ENCODE measurements at regions not wholly inside any gene's neighbourhood (a gene's known extent, or its start where the extent isn't known, plus 50 kb on each side); places are given as distances from the start of the nearest gene placed in this dataset.

DNA sequence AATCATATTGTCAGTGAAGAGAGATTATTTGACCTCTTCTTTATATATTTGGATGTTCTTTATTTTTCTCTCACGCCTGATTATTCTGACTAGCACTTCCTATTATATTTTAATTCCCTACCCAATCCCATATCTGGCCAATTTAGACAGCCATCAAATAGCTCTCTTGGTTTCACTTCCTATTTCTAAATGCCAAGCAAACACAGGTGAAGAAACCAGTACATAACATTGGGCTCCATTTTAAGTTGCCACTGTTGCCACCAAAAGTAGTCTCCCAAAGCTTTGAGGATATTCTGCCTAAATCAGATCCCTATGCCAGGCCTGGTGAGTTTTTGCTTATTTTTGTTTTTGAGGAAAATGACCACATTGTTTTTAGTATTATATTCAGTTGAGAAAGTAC, 547.0 kb downstream of the MBD2 start:
- H4K20me1 ChIP-seq (ENCODE audit: control insufficient read depth, extremely low read depth, insufficient read depth, low read length) = no peaks in the 10 kb centered on the region
- TF ChIP-seq EZH2 (IDR thresholded peaks at IDR 0.05; ENCODE audit: low read length, missing control alignments) = no peak
- TF ChIP-seq, protein P1, sequence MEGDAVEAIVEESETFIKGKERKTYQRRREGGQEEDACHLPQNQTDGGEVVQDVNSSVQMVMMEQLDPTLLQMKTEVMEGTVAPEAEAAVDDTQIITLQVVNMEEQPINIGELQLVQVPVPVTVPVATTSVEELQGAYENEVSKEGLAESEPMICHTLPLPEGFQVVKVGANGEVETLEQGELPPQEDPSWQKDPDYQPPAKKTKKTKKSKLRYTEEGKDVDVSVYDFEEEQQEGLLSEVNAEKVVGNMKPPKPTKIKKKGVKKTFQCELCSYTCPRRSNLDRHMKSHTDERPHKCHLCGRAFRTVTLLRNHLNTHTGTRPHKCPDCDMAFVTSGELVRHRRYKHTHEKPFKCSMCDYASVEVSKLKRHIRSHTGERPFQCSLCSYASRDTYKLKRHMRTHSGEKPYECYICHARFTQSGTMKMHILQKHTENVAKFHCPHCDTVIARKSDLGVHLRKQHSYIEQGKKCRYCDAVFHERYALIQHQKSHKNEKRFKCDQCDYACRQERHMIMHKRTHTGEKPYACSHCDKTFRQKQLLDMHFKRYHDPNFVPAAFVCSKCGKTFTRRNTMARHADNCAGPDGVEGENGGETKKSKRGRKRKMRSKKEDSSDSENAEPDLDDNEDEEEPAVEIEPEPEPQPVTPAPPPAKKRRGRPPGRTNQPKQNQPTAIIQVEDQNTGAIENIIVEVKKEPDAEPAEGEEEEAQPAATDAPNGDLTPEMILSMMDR (conservative IDR thresholded peaks at IDR 0.05 in 1 of 2, IDR thresholded peaks at IDR 0.05 in 1 of 2; ENCODE audit: low read depth in 1 of 2, low read length in 2 of 2) = no peak
- H3K27ac ChIP-seq (ENCODE audit: insufficient read depth, low read length) = no peak overlapping the region
- H3K9ac ChIP-seq (ENCODE audit: insufficient read depth, low read length) = no peak overlapping the region
- no peak for DNase-seq (ENCODE audit: low read depth in 2 of 2)
- H3K4me1 ChIP-seq (ENCODE audit: control insufficient read depth, extremely low read depth, insufficient read depth, low read length) = no peaks in the 10 kb centered on the region
- no peaks in the 10 kb centered on the region for H3K9me3 ChIP-seq (ENCODE audit: control insufficient read depth, insufficient read depth, low read depth, low read length)
- no peak overlapping the region for H3K4me2 ChIP-seq (ENCODE audit: extremely low read depth, insufficient read depth, low read length)
- no peak overlapping the region for H3K4me3 ChIP-seq (replicated peaks in 1 of 4; ENCODE audit: control extremely low read depth in 1 of 4, insufficient read depth in 1 of 4, low read depth in 3 of 4, low read length in 4 of 4)
- no peaks in the 10 kb centered on the region for H3K27me3 ChIP-seq (ENCODE audit: control insufficient read depth, insufficient read depth, low read length)
- no peak overlapping the region for H2AFZ ChIP-seq (ENCODE audit: low read length)
- H3K36me3 ChIP-seq (ENCODE audit: control insufficient read depth, insufficient read depth, low read length) = no peaks in the 10 kb centered on the region
- H3K79me2 ChIP-seq (ENCODE audit: control insufficient read depth, insufficient read depth, low read length) = no peaks in the 10 kb centered on the region

DNA sequence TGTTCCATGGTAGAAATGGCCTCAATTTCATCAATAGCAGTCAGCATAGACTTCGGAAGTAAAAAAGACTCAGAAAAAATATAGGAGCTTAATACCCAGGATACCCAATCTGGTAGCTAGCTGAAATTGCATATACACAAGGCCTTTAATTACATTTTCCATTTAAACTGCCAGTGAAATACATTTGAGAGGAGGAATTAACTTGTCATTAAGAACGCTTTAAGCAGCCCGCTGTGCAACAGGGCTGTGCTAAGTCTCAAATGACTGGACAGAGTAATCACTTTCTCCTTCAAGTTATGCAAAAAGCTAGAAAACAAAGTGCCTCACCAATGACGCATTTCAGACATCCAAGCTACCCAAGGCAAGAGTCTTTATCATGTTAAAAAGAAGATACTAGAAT, 558.8 kb downstream of the MBD2 start:
- Histone ChIP-seq H3K27me3 (ENCODE audit: control insufficient read depth, insufficient read depth, low read length) (no peaks in the 10 kb centered on the region), H3K9me3 (ENCODE audit: control insufficient read depth, insufficient read depth, low read depth, low read length) (no peaks in the 10 kb centered on the region), H3K4me2 (ENCODE audit: extremely low read depth, insufficient read depth, low read length) (no peak overlapping the region), H3K4me1 (ENCODE audit: control insufficient read depth, extremely low read depth, insufficient read depth, low read length) (no peaks in the 10 kb centered on the region), H3K27ac (ENCODE audit: insufficient read depth, low read length) (no peak overlapping the region), H4K20me1 (ENCODE audit: control insufficient read depth, extremely low read depth, insufficient read depth, low read length) (no peaks in the 10 kb centered on the region), H2AFZ (ENCODE audit: low read length) (no peak overlapping the region), H3K79me2 (ENCODE audit: control insufficient read depth, insufficient read depth, low read length) (no peaks in the 10 kb centered on the region), H3K36me3 (ENCODE audit: control insufficient read depth, insufficient read depth, low read length) (no peaks in the 10 kb centered on the region), H3K4me3 (replicated peaks in 1 of 4; ENCODE audit: control extremely low read depth in 1 of 4, insufficient read depth in 1 of 4, low read depth in 3 of 4, low read length in 4 of 4) (no peak overlapping the region), H3K9ac (ENCODE audit: insufficient read depth, low read length) (no peak overlapping the region)
- TF ChIP-seq, protein P1 (conservative IDR thresholded peaks at IDR 0.05 in 1 of 2, IDR thresholded peaks at IDR 0.05 in 1 of 2; ENCODE audit: low read depth in 1 of 2, low read length in 2 of 2) = no peak
- TF ChIP-seq EZH2 (IDR thresholded peaks at IDR 0.05; ENCODE audit: low read length, missing control alignments) = no peak
- DNase-seq (ENCODE audit: low read depth in 2 of 2) = no peak

DNA sequence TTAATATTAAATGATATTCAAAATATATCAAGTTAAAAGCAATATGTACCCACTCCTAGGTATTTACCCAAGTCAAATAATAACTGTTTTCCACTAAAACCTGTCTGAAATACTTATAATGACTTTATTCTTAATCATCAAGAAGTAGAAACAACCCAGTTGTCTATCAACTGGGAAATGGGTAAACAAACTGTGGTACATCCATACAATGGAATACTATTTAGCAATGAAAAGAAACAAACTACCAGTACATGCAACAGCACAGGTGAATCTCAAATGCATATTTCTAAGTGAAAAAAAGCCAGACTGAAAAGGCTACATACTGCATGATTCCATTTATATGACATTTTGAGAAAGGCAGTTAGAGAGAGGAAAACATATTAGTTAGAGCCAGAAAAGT, 559.9 kb downstream of the MBD2 start:
- TF ChIP-seq, protein P1 (conservative IDR thresholded peaks at IDR 0.05 in 1 of 2, IDR thresholded peaks at IDR 0.05 in 1 of 2; ENCODE audit: low read depth in 1 of 2, low read length in 2 of 2) = no peak
- no peak for TF ChIP-seq EZH2 (IDR thresholded peaks at IDR 0.05; ENCODE audit: low read length, missing control alignments)
- DNase-seq (ENCODE audit: low read depth in 2 of 2) = no peak
- H3K79me2 ChIP-seq (ENCODE audit: control insufficient read depth, insufficient read depth, low read length) = no peaks in the 10 kb centered on the region
- no peak overlapping the region for H3K27ac ChIP-seq (ENCODE audit: insufficient read depth, low read length)
- H3K27me3 ChIP-seq (ENCODE audit: control insufficient read depth, insufficient read depth, low read length) = no peaks in the 10 kb centered on the region
- no peaks in the 10 kb centered on the region for H4K20me1 ChIP-seq (ENCODE audit: control insufficient read depth, extremely low read depth, insufficient read depth, low read length)
- no peak overlapping the region for H2AFZ ChIP-seq (ENCODE audit: low read length)
- H3K4me2 ChIP-seq (ENCODE audit: extremely low read depth, insufficient read depth, low read length) = no peak overlapping the region
- no peak overlapping the region for H3K9ac ChIP-seq (ENCODE audit: insufficient read depth, low read length)
- no peaks in the 10 kb centered on the region for H3K36me3 ChIP-seq (ENCODE audit: control insufficient read depth, insufficient read depth, low read length)
- no peaks in the 10 kb centered on the region for H3K9me3 ChIP-seq (ENCODE audit: control insufficient read depth, insufficient read depth, low read depth, low read length)
- no peaks in the 10 kb centered on the region for H3K4me1 ChIP-seq (ENCODE audit: control insufficient read depth, extremely low read depth, insufficient read depth, low read length)
- no peak overlapping the region for H3K4me3 ChIP-seq (replicated peaks in 1 of 4; ENCODE audit: control extremely low read depth in 1 of 4, insufficient read depth in 1 of 4, low read depth in 3 of 4, low read length in 4 of 4)

Data from fibroblast of lung (primary cell).